ENCODE measurements at regions not wholly inside any gene's neighbourhood (a gene's known extent, or its start where the extent isn't known, plus 50 kb on each side); places are given as distances from the start of the nearest gene placed in this dataset.

DNA sequence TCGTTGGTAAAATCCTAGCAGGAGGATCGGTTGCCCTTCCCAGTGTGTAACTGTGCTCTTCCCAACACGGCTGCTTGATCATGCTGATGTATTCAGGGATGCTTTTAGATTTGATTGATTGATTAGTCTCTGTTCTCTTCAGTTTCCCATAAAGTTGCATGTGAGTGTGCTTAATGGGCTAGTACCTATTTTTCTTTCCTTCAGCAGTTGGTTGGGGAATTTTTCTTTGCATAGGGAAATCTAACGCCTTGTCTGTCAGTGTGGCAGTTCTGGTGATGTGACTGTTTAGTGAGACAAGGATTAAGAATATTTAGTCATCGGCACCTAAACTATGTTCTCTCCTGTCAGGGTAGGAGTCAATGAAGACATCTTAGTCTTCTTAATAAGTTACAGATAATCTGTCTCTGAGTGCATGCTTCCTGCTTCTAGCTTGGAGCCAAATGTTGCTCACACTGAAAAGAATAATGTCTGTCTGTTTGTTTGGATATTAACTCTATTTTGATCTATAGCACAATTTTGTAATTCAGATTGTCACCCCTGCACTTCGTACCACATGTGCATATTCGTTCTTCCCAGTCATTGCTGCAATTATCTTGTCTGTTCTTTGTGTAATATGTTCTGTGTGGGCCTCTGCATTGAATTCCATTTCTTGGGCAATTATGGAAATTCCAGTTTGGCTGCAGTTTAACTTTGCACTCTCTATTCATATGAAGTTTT lies 169.9 kb downstream of the EDN1 start:
- no peak for TF ChIP-seq CTCF (conservative IDR thresholded peaks at IDR 0.05 in 1 of 2, IDR thresholded peaks at IDR 0.05 in 1 of 2; ENCODE audit: low read depth in 1 of 2, low read length in 2 of 2)
- no peak for TF ChIP-seq EZH2 (IDR thresholded peaks at IDR 0.05; ENCODE audit: low read length, missing control alignments)

All from fibroblast of lung (primary cell).